ENCODE measurements at regions not wholly inside any gene's neighbourhood (a gene's known extent, or its start where the extent isn't known, plus 50 kb on each side); places are given as distances from the start of the nearest gene placed in this dataset.

DNA sequence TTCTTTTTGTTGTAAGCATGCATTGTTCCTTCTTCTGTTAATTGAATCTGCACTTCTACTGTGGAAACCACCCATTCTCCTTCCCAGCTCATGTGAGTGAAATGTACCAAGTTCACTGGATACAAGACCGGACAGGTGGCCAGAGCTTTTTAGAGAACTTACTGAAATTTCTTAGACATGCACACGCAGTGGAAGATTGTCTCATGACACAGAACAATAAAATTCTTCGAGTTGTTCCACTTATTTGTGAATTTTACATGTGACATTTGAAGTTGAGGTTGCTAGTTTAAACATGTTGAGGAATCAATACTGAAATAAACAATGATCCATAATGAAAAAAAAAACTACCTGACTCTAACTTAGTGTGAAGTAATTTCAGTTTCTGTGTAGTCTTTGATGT lies 568.0 kb downstream of the TECRL start:
- no TSS peak for BruUV-seq (replicated peaks)
- POLR2A ChIA-PET (ENCODE audit: low non-redundant PET), result no interaction called here
- intact Hi-C loops (cut with micrococcal nuclease; ENCODE audit: unreplicated experiment), result no loop called here
- no peak for TF ChIP-seq EZH2 (IDR thresholded peaks at IDR 0.05; ENCODE audit: borderline replicate concordance, low read depth, low read length, poor library complexity, severe bottlenecking)
- TF ChIP-seq, protein P1, sequence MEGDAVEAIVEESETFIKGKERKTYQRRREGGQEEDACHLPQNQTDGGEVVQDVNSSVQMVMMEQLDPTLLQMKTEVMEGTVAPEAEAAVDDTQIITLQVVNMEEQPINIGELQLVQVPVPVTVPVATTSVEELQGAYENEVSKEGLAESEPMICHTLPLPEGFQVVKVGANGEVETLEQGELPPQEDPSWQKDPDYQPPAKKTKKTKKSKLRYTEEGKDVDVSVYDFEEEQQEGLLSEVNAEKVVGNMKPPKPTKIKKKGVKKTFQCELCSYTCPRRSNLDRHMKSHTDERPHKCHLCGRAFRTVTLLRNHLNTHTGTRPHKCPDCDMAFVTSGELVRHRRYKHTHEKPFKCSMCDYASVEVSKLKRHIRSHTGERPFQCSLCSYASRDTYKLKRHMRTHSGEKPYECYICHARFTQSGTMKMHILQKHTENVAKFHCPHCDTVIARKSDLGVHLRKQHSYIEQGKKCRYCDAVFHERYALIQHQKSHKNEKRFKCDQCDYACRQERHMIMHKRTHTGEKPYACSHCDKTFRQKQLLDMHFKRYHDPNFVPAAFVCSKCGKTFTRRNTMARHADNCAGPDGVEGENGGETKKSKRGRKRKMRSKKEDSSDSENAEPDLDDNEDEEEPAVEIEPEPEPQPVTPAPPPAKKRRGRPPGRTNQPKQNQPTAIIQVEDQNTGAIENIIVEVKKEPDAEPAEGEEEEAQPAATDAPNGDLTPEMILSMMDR (conservative IDR thresholded peaks at IDR 0.05; ENCODE audit: low read depth, low read length), result no peak
- Histone ChIP-seq H3K4me3 (ENCODE audit: low read depth, low read length, poor library complexity, severe bottlenecking) (no peak overlapping the region), H3K9me3 (ENCODE audit: low read depth, low read length, poor library complexity, severe bottlenecking) (no peaks in the 10 kb centered on the region), H3K27ac (ENCODE audit: low read depth, low read length, poor library complexity, severe bottlenecking) (no peak overlapping the region), H3K36me3 (ENCODE audit: insufficient read depth, low read length, poor library complexity, severe bottlenecking) (no peaks in the 10 kb centered on the region), H3K27me3 (replicated peaks; ENCODE audit: insufficient read depth, low read depth, low read length, poor library complexity) (no peaks in the 10 kb centered on the region), H3K4me1 (ENCODE audit: insufficient read depth, low read length, poor library complexity, severe bottlenecking) (no peaks in the 10 kb centered on the region)
- no peak for DNase-seq (ENCODE audit: low spot score)
- CTCF ChIA-PET, result no interaction called here

DNA sequence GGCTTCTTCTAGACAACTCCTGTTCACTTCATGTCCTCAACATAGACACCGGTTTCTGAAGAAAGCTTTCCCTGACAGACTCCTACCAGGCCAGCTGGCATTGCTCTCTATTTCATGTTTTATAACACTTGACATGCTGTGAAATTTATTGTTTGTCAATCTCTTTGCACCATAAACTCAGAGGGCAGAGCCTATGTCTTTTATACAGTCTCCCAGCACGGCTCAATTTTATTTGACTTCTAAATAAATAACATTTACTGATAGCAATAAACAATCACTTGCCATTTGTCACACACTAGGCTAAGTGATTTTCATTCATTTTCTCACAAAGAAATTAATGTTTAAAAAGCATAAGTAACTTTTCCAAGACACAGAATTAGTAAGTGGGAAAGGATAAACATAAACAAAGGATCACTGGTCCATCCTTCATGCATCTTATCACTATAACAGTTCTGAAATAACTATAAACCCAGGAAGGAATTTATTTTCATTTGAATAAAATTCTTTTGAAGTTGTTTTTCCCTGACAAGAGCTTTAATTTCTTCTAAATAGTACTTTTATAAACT lies 577.6 kb downstream of the TECRL start:
- intact Hi-C loops (cut with micrococcal nuclease; ENCODE audit: unreplicated experiment), result no loop called here
- ChIA-PET POLR2A (ENCODE audit: low non-redundant PET) (no interaction called here), CTCF (no interaction called here)
- Histone ChIP-seq H3K4me1 (ENCODE audit: insufficient read depth, low read length, poor library complexity, severe bottlenecking) (no peaks in the 10 kb centered on the region), H3K36me3 (ENCODE audit: insufficient read depth, low read length, poor library complexity, severe bottlenecking) (no peaks in the 10 kb centered on the region), H3K9me3 (ENCODE audit: low read depth, low read length, poor library complexity, severe bottlenecking) (no peaks in the 10 kb centered on the region), H3K4me3 (ENCODE audit: low read depth, low read length, poor library complexity, severe bottlenecking) (no peak overlapping the region), H3K27me3 (replicated peaks; ENCODE audit: insufficient read depth, low read depth, low read length, poor library complexity) (no peaks in the 10 kb centered on the region), H3K27ac (ENCODE audit: low read depth, low read length, poor library complexity, severe bottlenecking) (no peak overlapping the region)
- no peak for DNase-seq (ENCODE audit: low spot score)
- no TSS peak for BruUV-seq (replicated peaks)
- TF ChIP-seq, protein P1 (conservative IDR thresholded peaks at IDR 0.05; ENCODE audit: low read depth, low read length), result no peak
- TF ChIP-seq EZH2 (IDR thresholded peaks at IDR 0.05; ENCODE audit: borderline replicate concordance, low read depth, low read length, poor library complexity, severe bottlenecking), result no peak

- no peaks in the 10 kb centered on the region for H3K36me3 ChIP-seq (ENCODE audit: insufficient read depth, low read length, poor library complexity, severe bottlenecking)
- TF ChIP-seq EZH2 (IDR thresholded peaks at IDR 0.05; ENCODE audit: borderline replicate concordance, low read depth, low read length, poor library complexity, severe bottlenecking), result no peak
- TF ChIP-seq, protein P1 (conservative IDR thresholded peaks at IDR 0.05; ENCODE audit: low read depth, low read length), result no peak
- intact Hi-C loops (cut with micrococcal nuclease; ENCODE audit: unreplicated experiment), result no loop called here
- no peak overlapping the region for H3K27ac ChIP-seq (ENCODE audit: low read depth, low read length, poor library complexity, severe bottlenecking)
- H3K4me1 ChIP-seq (ENCODE audit: insufficient read depth, low read length, poor library complexity, severe bottlenecking), result no peaks in the 10 kb centered on the region
- CTCF ChIA-PET, result no interaction called here
- H3K4me3 ChIP-seq (ENCODE audit: low read depth, low read length, poor library complexity, severe bottlenecking), result no peak overlapping the region
- BruUV-seq (replicated peaks), result no TSS peak
- POLR2A ChIA-PET (ENCODE audit: low non-redundant PET), result no interaction called here
- no peak for DNase-seq (ENCODE audit: low spot score)
- no peaks in the 10 kb centered on the region for H3K9me3 ChIP-seq (ENCODE audit: low read depth, low read length, poor library complexity, severe bottlenecking)
- H3K27me3 ChIP-seq (replicated peaks; ENCODE audit: insufficient read depth, low read depth, low read length, poor library complexity), result no peaks in the 10 kb centered on the region
Observed at GRCh38 chr4:63817196-63817865, 591.9 kb downstream of the TECRL start.

Data from A673 (cell line).